Activated CD8-positive, alpha-beta memory T cell treated with anti-CD3 and anti-CD28 coated beads for 1 hour (primary cell): ENCODE measurements at regions not wholly inside any gene's neighbourhood (a gene's known extent, or its start where the extent isn't known, plus 50 kb on each side); places are given as distances from the start of the nearest gene placed in this dataset.

Experiments used
- DNase-seq, 2 donors: peaks; one replicate each; pipeline ENCODE4 v3.0.0-alpha.2; 2020; ENCODE audit warnings: low read depth in 1 of 2; ENCODE audit errors: extremely low read depth in 1 of 2

- no peak for DNase-seq
Observed at GRCh38 chr6:6910734-6911295, 196.9 kb upstream of the RREB1 start.

GRCh38 chr6:6911391-6911790 lies 196.4 kb upstream of the RREB1 start:
- no peak for DNase-seq

- DNase-seq, result no peak
Observed at GRCh38 chr6:6912817-6913744, 194.7 kb upstream of the RREB1 start.

- no peak for DNase-seq
Observed at GRCh38 chr6:6915219-6915618, 192.5 kb upstream of the RREB1 start.

GRCh38 chr6:6915813-6916547 lies 191.8 kb upstream of the RREB1 start:
- DNase-seq, result no peak

GRCh38 chr6:6916598-6916997 lies 191.2 kb upstream of the RREB1 start:
- DNase-seq, result no peak

- DNase-seq, result no peak
Observed at GRCh38 chr6:6918216-6918983, 189.4 kb upstream of the RREB1 start.

GRCh38 chr6:6919173-6919572 lies 188.6 kb upstream of the RREB1 start:
- DNase-seq, result no peak

GRCh38 chr6:6920114-6920986 lies 187.4 kb upstream of the RREB1 start:
- DNase-seq, result no peak

GRCh38 chr6:6920987-6921313 lies 186.8 kb upstream of the RREB1 start:
- DNase-seq, result no peak

GRCh38 chr6:6922166-6922565 lies 185.6 kb upstream of the RREB1 start:
- DNase-seq, result no peak

- DNase-seq, result no peak
Observed at GRCh38 chr6:6923605-6924004, 184.2 kb upstream of the RREB1 start.

- DNase-seq, result no peak
Observed at GRCh38 chr6:6924708-6925107, 183.1 kb upstream of the RREB1 start.

GRCh38 chr6:6925391-6926164 lies 182.2 kb upstream of the RREB1 start:
- DNase-seq, result no peak

- DNase-seq, result no peak
Observed at GRCh38 chr6:6926856-6927255, 180.9 kb upstream of the RREB1 start.

GRCh38 chr6:6927521-6928361 lies 180.0 kb upstream of the RREB1 start:
- no peak for DNase-seq

GRCh38 chr6:6930223-6930880 lies 177.4 kb upstream of the RREB1 start:
- no peak for DNase-seq
